Activated T-helper 17 cell treated with anti-CD3 and anti-CD28 coated beads, Interleukin-2, amount 50 U/mL, for 72 hours (primary cell): ENCODE measurements at regions not wholly inside any gene's neighbourhood (a gene's known extent, or its start where the extent isn't known, plus 50 kb on each side); places are given as distances from the start of the nearest gene placed in this dataset.
A peak's percentile ranks its signal among the peaks of the same experiment; 100 is the strongest.

ENCODE experiments used
- ATAC-seq: fragments of 150-1000 bp; cut with Tn5 transposase; replicated peaks from 2 replicates; pipeline ENCODE4 v1.10.0; 2021; ENCODE audit warnings: mild to moderate bottlenecking, moderate library complexity
- H3K27ac Mint-ChIP-seq: one replicate; pipeline ENCODE4 v1.8.0; 2022; ENCODE audit warnings: mixed read lengths
- H3K27me3 Mint-ChIP-seq: one replicate; pipeline ENCODE4 v1.8.0; 2022; ENCODE audit warnings: mixed read lengths
- H3K36me3 Mint-ChIP-seq: one replicate; pipeline ENCODE4 v1.8.0; 2022; ENCODE audit warnings: low read depth, mild to moderate bottlenecking, mixed read lengths
- H3K4me1 Mint-ChIP-seq: one replicate; pipeline ENCODE4 v1.8.0; 2022; ENCODE audit warnings: mixed read lengths
- H3K4me3 Mint-ChIP-seq: one replicate; pipeline ENCODE4 v1.8.0; 2022; ENCODE audit warnings: mild to moderate bottlenecking, mixed read lengths
- H3K9me3 Mint-ChIP-seq: one replicate; pipeline ENCODE4 v1.8.0; 2022; ENCODE audit warnings: mixed read lengths

DNA sequence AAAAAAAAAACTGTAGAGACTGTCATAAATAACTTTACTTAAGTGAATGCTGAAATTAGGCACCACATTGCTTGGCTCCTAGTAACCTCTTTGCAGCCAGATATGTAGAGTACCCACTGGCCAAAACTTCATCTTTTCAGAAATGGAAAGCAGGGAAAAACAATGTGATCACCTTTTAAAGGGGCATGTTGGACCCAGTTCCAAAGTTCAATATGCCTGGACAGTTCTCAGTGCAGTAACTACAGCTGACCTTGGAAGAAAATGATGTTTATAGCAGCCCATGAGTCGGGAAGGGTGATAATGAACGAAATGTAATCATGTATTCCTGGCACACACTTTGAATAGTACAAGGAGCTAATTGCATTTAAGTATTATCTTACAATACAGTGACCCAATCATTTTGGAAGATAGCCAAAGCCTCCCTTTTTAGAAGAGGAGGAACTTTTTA, 93.6 kb upstream of the TAB2 start:
- Mint-ChIP-seq H3K9me3 (peaks cover 3% of the 10 kb centered on the region), H3K27me3 (no peaks in the 10 kb centered on the region), H3K4me1 (peaks cover 18% of the 10 kb centered on the region), H3K27ac (no peak overlapping the region), H3K4me3 (no peak overlapping the region), H3K36me3 (peaks cover 5% of the 10 kb centered on the region)
- no peak for ATAC-seq

DNA sequence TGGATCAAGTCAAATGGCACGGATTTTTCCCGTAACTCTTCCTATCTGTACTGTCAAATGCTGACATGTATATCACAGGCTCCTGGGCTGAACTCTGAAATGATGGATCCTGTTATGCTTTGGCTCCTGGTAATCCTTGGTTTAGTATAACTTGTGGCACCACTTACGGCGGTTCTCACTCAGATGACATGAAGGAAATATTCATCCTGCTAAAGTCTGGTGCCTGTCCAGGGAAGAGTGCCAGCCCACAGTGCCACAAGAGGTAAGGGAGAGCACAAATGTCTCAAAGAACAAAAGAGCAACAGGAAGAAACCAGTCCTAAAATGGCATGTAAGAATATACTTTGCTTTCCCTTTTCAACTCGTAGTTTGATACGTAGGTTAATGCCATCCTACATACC, 93.1 kb upstream of the TAB2 start:
- H3K27ac Mint-ChIP-seq, result no peak overlapping the region
- peaks cover 3% of the 10 kb centered on the region for H3K9me3 Mint-ChIP-seq
- H3K4me1 Mint-ChIP-seq, result peaks cover 17% of the 10 kb centered on the region
- H3K4me3 Mint-ChIP-seq, result no peak overlapping the region
- ATAC-seq, result no peak
- peaks cover 4% of the 10 kb centered on the region for H3K36me3 Mint-ChIP-seq
- no peaks in the 10 kb centered on the region for H3K27me3 Mint-ChIP-seq

DNA sequence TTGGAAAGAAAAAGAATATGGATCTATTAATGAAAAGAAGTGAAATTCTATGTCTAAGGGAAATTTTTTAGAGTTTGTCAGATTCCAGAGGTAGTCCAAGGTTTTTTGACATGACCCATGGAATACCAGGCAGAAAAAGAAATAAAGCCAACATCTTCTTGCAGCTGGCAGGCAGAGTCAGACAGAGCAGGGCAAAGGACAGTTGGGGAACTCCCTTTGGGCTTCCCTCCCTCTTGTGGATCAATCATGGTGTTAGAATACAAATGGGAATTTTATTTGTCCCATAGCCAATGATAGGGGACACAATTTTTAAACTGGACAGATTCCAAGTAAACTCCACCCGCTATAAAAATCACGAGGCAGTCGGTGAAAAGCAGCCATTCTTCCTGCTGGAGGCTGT, 92.1 kb upstream of the TAB2 start:
- no peak for ATAC-seq
- Mint-ChIP-seq H3K27me3 (no peaks in the 10 kb centered on the region), H3K36me3 (no peaks in the 10 kb centered on the region)

DNA sequence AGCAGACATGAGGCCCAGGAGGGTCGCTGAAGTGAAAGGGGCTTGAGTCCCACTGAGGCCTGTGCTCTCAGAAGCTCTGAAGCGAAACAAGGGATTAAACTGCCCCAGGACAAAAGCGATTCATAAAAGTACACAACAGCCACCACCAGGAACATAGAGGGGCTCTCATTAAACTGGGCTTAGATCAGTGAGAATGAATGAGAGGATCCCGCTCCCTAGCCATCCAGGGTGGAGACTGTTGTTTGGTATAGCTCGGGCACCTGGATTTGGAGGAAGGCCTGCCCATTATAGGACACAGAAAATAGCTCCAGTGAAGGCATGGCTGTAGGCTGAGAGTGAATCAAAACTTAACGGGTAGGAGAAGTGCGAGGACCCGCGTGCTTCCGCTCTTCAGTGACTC, 91.6 kb upstream of the TAB2 start:
- H3K4me1 Mint-ChIP-seq, result peaks cover 17% of the 10 kb centered on the region
- H3K36me3 Mint-ChIP-seq, result no peaks in the 10 kb centered on the region
- ATAC-seq, result no peak
- H3K9me3 Mint-ChIP-seq, result no peaks in the 10 kb centered on the region
- no peak overlapping the region for H3K27ac Mint-ChIP-seq
- H3K4me3 Mint-ChIP-seq, result peak overlapping the region; percentile 41
- H3K27me3 Mint-ChIP-seq, result no peaks in the 10 kb centered on the region

More for the DNA sequence above, 92.1 kb upstream of the TAB2 start:
- Mint-ChIP-seq H3K9me3 (no peaks in the 10 kb centered on the region), H3K27ac (no peak overlapping the region), H3K4me1 (peaks cover 17% of the 10 kb centered on the region), H3K4me3 (no peak overlapping the region)

DNA sequence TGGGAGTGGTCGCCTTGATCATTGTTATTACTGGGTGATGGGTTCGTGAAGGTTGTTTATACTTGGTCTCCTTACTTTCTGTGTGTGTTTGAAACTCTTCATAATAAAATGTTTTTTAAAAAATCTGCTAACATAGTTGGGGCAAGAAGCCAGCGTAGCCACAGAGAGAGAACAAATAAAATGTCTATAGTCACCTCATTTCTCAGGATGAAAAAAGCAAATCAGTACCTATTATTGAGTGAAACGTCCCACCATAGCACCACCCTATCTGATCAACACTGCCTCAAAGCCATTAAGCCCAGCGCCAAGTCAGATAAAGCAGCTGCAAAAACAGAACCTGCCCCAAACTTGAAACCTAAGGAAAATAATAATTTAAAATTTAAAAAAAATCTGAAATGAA, 89.7 kb upstream of the TAB2 start:
- H3K36me3 Mint-ChIP-seq, result no peaks in the 10 kb centered on the region
- no peaks in the 10 kb centered on the region for H3K27me3 Mint-ChIP-seq
- peaks cover 30% of the 10 kb centered on the region for H3K4me1 Mint-ChIP-seq
- H3K27ac Mint-ChIP-seq, result no peak overlapping the region
- H3K4me3 Mint-ChIP-seq, result no peak overlapping the region
- H3K9me3 Mint-ChIP-seq, result no peaks in the 10 kb centered on the region
- no peak for ATAC-seq

DNA sequence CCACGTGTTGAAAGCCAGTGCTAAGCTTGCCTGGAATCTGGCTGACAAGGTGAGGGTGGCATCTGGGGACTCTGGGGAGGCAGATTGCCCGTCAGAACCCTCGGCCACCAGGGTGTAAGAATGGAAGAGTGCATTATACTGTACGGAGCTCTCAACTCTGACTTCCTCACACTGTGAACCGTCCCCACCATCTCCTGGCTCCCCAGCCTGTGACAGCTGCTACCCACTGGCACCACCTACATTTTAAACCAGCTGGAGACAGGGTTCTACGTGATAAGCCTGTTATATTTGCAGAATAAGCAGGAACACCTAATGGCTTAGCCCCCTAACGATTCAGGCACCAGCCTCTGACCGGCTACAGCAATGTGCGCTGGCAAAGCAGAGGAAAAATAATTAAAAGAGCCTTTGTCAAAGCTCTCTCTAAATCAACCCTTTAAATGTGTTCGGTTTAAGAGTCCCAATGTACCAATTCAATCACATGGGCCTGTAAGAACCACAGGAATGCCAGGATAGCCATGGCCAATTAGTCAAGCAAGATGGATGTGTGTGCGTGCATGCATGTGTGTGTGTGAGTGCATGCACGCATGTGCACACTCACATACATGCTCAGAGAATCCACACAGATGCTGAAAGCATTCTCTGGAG, 89.1 kb upstream of the TAB2 start:
- no peaks in the 10 kb centered on the region for H3K36me3 Mint-ChIP-seq
- H3K27me3 Mint-ChIP-seq, result no peaks in the 10 kb centered on the region
- H3K9me3 Mint-ChIP-seq, result no peaks in the 10 kb centered on the region
- no peak for ATAC-seq
- no peak overlapping the region for H3K27ac Mint-ChIP-seq
- no peak overlapping the region for H3K4me3 Mint-ChIP-seq
- peaks cover 37% of the 10 kb centered on the region for H3K4me1 Mint-ChIP-seq

DNA sequence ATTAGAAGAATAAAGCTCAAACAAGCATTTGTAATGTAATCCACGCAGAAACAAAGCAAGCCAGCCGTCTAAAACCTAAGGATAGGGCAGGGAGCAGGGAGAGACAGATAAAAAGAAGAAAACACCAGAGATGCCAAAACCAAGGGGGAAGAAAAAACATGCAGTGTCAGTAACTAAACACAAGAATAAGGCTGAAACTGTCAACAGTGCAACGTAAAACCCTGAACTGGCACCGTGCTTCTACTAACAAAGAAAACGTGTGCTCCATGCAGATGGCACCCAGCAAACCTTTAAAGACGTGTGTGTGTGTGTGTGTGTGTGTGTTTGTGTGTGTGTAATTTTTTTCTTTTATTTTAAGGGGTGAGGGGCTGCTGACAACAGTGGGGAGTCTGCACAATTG, 88.4 kb upstream of the TAB2 start:
- H3K4me1 Mint-ChIP-seq, result peaks cover 40% of the 10 kb centered on the region
- H3K9me3 Mint-ChIP-seq, result no peaks in the 10 kb centered on the region
- H3K27me3 Mint-ChIP-seq, result no peaks in the 10 kb centered on the region
- H3K36me3 Mint-ChIP-seq, result no peaks in the 10 kb centered on the region
- H3K27ac Mint-ChIP-seq, result no peak overlapping the region
- no peak overlapping the region for H3K4me3 Mint-ChIP-seq
- ATAC-seq, result no peak

DNA sequence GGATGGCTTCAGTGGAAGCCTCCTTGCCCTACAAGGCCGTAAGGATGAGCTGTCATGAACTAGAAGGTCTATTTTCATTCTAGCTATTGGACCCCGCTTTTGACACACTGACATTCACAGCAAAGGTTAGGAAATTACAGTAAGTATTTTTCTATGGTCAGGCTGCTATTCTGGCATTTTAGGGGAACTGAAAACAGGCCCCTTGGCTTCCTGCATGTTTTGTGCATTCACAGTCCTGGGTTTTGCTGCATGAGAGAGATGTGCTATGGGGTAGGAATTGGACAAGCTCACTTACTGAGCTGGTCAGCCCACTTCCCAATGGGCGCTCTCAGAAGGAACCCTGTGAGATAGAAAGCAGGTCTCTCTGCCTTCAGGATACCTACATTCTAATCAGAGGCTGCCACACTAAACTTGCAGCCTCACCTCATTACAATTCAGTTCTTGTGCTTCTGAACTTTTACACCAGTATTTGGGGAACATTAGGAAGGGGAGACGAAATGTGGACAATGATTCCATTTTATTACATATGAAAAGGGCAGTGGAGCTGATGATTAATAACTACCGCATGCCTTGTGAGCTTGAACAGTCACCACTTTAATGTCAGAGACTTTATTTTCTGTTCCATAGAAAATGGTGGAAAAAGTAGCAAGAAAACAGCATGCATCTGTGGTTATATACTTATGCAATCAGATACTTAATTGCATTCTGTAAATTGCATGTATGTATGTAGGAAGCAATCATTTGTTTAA, 86.6 kb upstream of the TAB2 start:
- Mint-ChIP-seq H3K4me1 (peaks cover 51% of the 10 kb centered on the region), H3K36me3 (peaks cover 4% of the 10 kb centered on the region), H3K27ac (no peak overlapping the region), H3K4me3 (peak overlapping the region; percentile 75), H3K9me3 (no peaks in the 10 kb centered on the region), H3K27me3 (no peaks in the 10 kb centered on the region)
- ATAC-seq, result no peak

DNA sequence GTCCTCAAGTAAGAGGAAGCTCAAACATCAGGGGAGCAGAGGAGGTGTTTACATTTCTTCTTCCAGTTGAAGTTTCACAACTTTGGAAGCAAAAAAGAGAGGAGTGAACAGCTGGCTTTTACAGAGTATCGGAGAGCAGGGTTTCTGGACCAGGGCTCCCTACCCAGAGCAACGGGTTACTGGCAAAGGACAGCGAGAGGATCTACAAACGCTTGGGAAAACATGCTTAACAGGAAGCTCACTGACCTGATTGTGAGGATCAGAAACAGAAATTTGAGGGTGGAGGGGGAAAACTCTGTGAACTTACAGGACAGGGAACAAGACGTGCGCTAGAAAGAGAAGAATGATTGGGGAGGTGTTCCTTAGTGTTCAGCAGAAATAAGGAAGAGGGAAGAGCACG, 85.7 kb upstream of the TAB2 start:
- peak overlapping the region; percentile 75 for H3K4me3 Mint-ChIP-seq
- peak overlapping the region; percentile 94 for H3K27ac Mint-ChIP-seq
- peaks cover 45% of the 10 kb centered on the region for H3K4me1 Mint-ChIP-seq
- ATAC-seq, result no peak
- peaks cover 4% of the 10 kb centered on the region for H3K36me3 Mint-ChIP-seq
- no peaks in the 10 kb centered on the region for H3K27me3 Mint-ChIP-seq
- H3K9me3 Mint-ChIP-seq, result no peaks in the 10 kb centered on the region

DNA sequence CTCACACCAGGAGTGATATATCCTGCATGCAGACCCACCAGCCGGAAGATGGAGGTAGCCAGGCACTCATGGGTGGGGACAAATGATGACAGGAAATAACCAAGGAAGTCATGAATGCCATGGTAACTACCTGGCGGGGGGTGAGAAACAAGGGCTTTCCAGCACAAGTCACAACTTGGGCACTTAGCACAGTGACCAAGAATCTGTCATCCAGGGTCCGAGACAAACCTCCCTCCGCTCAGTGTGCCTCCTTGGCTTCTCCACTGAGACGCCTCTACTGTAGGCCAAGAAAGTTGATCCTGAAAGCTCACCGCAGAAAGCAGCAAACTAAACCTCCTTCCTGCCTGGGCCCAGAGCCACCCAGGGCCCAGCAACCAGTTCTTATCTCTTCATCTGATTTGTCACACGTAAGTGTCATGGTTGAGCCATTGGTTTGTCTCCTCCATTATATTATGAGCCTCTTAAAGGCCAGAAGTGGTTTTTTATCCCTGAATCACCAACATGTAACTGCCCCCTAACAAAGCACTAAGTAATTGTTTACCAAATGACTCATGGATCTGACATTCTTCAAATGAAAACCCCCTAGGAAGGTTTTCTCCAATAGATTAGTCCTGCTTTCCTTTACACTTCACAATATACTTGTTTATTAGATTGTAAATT, 84.3 kb upstream of the TAB2 start:
- peaks cover 38% of the 10 kb centered on the region for H3K4me1 Mint-ChIP-seq

DNA sequence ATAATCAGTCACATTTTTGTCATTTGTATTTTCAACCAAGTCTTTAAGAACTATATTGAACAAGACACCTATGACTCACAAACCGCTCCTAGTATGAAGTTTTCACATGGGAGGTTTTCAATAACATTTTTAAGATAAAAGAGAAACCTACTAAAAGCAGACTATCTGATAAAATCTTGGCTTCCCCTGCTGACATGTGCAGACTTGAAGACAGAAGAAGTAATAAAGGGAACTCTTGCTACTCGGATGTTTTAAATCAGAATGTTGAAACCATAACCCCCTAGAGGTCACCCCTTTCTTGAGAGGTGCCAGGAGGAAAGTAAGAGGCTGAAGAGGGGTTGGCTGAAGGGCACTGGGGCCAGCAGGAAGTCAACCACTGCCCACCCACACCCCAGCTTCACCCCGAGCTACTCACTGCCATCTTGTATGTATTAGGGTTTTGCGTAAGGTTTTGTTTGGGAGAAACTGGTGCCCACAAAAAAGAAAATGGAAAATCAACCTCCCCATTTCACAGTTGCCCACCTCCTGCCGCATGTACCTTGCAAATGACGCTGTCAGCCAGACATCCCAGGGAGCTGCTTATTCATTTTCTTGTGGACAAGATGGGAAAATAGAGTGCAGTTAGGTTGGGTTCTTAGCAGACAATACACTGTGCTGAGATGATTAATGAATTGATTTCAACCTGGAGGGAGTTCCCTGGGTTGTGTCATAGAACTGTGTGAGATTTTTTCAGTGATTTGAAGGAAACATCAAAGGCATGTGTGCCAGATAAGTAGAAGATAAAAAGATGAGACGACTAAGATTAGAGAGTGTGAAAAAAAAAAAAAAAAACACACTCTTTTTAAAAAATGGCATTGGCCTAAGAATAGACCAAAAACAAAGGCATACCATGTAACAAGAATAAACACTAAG, 83.2 kb upstream of the TAB2 start:
- H3K27me3 Mint-ChIP-seq, result no peaks in the 10 kb centered on the region
- H3K4me3 Mint-ChIP-seq, result peak overlapping the region; percentile 75
- H3K27ac Mint-ChIP-seq, result peak overlapping the region; percentile 94
- H3K9me3 Mint-ChIP-seq, result peaks cover 13% of the 10 kb centered on the region
- peaks cover 4% of the 10 kb centered on the region for H3K36me3 Mint-ChIP-seq
- ATAC-seq, result peak; percentile 73
- H3K4me1 Mint-ChIP-seq, result peaks cover 38% of the 10 kb centered on the region

More for the DNA sequence above, 84.3 kb upstream of the TAB2 start:
- ATAC-seq, result peak; percentile 79
- Mint-ChIP-seq H3K27ac (peak overlapping the region; percentile 94), H3K9me3 (peaks cover 6% of the 10 kb centered on the region), H3K36me3 (peaks cover 4% of the 10 kb centered on the region), H3K4me3 (peak overlapping the region; percentile 75), H3K27me3 (no peaks in the 10 kb centered on the region)

DNA sequence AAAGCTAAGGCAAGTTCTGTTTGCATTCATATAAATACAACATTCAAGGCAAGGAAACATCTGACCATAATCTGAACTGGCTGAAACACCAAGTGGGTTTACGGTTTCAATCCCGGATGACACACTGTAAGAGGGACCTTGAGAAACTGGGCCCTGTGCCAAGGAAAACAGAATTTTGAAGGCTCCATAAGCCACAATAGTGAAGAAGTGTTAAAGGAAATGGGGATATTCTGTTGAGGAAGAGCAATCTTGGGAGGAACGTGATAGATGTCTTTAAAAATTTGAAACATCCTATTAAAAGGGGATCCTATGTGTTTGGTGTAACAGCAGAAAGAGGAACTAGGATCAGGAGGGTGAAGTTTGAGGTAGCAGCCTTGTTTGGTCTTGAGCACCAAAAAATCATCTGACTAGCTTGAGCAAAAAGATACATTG, 82.4 kb upstream of the TAB2 start:
- ATAC-seq, result peak; percentile 22
- H3K36me3 Mint-ChIP-seq, result peaks cover 4% of the 10 kb centered on the region
- peak overlapping the region; percentile 94 for H3K27ac Mint-ChIP-seq
- H3K4me3 Mint-ChIP-seq, result peak overlapping the region; percentile 75
- peaks cover 13% of the 10 kb centered on the region for H3K9me3 Mint-ChIP-seq
- peaks cover 38% of the 10 kb centered on the region for H3K4me1 Mint-ChIP-seq
- no peaks in the 10 kb centered on the region for H3K27me3 Mint-ChIP-seq

DNA sequence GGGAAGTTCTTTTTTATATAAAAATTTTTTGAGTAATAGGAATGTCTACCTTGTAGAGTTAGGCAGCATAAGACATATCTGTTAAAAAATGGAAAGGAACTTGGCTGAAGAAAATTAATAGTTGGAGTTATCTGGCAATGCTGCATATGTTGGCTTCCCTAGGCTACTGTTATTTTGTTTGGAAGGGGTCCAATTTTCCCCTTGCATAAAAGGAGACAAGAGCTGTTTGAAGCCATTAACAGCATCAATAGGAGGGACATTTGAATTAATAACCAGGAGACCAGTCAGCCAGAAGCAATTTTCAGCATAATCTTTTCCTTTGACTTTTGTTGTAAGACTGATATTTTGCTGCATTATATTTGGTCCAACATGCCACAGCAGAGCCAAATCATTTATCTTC, 80.9 kb upstream of the TAB2 start:
- Mint-ChIP-seq H3K36me3 (peaks cover 4% of the 10 kb centered on the region), H3K27ac (no peak overlapping the region), H3K9me3 (peaks cover 13% of the 10 kb centered on the region), H3K4me3 (no peak overlapping the region), H3K4me1 (peaks cover 36% of the 10 kb centered on the region), H3K27me3 (no peaks in the 10 kb centered on the region)
- ATAC-seq, result no peak

DNA sequence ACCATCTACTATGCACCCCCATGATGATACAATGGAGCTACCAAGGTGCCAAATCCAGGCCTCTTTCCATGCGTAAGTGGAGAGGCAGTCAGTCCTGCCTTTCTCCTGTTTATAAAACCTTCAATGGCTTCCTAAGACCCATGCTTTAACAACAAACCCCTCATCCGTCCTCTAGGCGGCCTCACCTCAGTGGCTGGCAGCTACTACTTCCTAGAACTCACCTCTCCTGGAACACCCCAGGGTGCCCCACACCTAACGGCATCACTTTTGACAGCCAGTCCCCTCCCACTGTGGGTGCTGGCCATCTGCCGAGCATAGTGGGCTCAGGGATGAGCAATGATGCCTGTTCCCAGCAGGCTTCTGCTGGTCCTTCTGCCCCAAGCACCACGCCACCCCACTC, 80.0 kb upstream of the TAB2 start:
- H3K4me3 Mint-ChIP-seq, result no peak overlapping the region
- peaks cover 4% of the 10 kb centered on the region for H3K36me3 Mint-ChIP-seq
- H3K4me1 Mint-ChIP-seq, result peaks cover 28% of the 10 kb centered on the region
- H3K27ac Mint-ChIP-seq, result no peak overlapping the region
- H3K9me3 Mint-ChIP-seq, result peaks cover 13% of the 10 kb centered on the region
- H3K27me3 Mint-ChIP-seq, result no peaks in the 10 kb centered on the region
- no peak for ATAC-seq
